ENCODE measurements at regions not wholly inside any gene's neighbourhood (a gene's known extent, or its start where the extent isn't known, plus 50 kb on each side); places are given as distances from the start of the nearest gene placed in this dataset.

GRCh38 chr3:163552659-163552966 is 1525.7 kb downstream of the SI start:
- no peak for TF ChIP-seq CTCF (IDR thresholded peaks at IDR 0.05)
- no peak for TF ChIP-seq ZFX (IDR thresholded peaks at IDR 0.05; ENCODE audit: borderline replicate concordance)
